ENCODE measurements at regions not wholly inside any gene's neighbourhood (a gene's known extent, or its start where the extent isn't known, plus 50 kb on each side); places are given as distances from the start of the nearest gene placed in this dataset.
"Not testable (repeated sequence)": the region's sequence is repeated elsewhere in the genome, so short reads cannot be mapped to it uniquely, and the experiment has no call there.

DNA sequence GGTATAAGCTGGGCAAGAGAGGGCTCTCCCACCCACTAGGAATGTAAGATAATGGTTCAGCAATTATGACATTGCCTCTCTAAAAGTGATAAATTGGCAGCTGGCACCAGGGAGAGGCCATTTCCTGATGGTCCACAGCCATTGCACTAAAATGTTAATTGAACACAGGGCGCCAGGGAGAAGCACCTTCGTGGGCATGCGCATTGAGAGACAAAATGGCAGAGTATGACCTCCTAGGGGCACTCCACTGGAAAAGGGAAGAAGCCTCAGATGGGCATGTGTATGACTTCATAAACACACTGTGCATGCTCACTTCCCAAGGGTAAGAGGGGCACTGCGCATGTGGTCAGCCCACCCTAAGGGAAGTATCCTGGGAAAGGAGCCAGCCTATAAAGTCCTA is 419.2 kb downstream of the AGTPBP1 start:
- no peak for DNase-seq

DNA sequence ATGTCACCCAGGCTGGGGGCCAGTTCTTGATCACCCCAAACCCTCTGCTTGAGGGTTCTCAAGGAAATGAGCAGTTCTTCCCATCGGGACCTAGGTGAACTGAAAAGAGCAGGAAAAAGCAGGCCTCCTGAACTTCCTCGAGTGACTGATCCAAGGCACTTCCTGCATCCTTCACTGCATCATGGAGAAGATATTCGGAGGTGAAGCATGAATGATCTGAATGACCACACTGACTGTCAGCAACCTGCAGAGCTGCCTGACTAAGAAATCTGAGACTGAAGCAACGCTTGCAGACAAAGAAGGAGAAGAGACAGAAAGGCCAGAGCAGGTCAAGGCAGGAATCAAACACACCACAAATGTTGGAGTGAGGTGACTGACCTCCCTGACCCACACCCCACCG is 420.2 kb downstream of the AGTPBP1 start:
- DNase-seq = no peak

DNA sequence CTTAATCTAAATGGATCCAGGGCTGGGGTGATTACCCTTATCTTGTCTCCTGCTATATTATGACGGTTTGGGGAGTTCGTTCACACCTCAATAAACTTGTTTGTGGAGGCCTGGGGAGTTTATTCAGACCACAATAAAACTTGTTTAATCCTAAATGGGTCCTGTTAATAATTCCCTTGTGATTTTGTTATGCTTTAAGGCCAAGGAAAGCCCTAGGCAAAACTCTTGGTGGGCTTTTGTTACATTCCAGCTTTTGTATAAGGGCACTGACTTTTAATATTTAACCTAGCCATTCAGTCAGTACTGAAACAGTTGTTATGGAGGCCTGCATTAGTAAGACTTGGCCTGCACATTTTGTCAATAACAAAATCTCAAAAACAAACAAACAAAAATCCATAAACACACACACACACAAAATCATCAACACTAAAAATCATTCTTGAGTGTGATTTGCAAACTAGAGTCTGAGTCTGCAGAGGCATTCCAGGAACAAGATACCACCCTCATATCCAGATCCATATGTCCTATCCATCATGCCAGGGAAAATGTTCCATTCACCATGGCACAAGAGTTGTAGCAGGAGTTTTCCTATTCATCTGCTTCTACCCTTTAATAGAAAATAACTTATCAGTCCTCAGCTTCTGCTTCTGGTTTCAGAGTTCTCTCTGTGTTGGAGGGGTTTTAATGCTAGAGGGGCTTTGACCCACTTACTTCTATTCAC is 421.7 kb downstream of the AGTPBP1 start:
- no peak for DNase-seq

DNA sequence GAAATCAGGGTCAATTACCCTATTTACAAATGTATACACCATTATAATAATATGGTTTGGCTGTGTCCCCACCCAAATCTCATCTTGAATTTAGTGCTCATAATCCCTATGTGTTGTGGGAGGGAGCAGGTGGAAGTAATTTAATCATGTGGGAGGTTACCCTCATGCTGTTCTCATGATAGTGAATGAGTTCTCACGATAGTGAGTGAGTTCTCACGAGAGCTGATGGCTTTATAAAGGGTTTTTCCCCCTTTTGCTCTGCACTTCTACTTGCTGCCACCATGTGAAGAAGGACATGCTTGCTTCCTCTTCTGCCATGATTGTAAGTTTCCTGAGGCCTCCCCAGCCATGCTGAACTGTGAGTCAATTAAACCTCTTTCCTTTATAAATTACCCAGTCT is 426.2 kb downstream of the AGTPBP1 start:
- DNase-seq = not testable (repeated sequence)

DNA sequence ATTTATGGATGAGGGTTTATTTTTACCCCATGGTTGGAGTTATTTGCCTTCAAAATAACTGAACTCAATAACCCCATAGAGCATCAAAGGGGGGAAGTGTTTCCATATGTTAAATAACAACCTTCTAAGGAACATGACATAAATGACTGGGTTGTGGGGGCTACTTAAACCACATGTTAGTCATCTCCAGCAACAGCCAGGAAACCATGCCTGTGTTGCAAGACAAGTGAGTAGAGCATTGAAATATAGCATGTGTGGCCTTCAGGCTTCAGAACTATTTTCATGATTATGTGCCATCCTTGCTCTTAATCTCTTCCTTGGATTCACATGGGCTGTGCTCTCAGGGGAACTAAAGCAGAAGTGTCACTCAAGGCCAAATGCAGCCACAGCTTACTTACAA is 431.2 kb downstream of the AGTPBP1 start:
- no peak for DNase-seq

DNA sequence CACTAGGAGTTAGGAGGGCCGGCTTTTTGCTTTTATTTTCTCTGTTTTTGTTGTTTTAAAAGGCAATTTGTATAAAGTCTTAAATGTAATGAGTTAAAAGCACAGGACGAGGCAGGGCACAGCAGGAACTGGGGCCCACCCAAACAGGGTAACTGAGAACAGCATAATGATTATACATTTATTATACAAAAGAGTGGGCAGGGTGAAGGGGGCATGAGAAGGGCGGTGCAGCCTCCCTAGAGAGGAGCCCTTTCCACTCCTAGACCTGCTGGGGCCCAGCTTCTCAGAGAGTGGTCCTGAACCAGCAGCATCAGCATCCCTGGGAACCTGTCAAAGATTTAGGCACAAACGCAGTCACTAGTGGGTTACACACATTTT is 438.0 kb downstream of the AGTPBP1 start:
- no peak for DNase-seq

DNA sequence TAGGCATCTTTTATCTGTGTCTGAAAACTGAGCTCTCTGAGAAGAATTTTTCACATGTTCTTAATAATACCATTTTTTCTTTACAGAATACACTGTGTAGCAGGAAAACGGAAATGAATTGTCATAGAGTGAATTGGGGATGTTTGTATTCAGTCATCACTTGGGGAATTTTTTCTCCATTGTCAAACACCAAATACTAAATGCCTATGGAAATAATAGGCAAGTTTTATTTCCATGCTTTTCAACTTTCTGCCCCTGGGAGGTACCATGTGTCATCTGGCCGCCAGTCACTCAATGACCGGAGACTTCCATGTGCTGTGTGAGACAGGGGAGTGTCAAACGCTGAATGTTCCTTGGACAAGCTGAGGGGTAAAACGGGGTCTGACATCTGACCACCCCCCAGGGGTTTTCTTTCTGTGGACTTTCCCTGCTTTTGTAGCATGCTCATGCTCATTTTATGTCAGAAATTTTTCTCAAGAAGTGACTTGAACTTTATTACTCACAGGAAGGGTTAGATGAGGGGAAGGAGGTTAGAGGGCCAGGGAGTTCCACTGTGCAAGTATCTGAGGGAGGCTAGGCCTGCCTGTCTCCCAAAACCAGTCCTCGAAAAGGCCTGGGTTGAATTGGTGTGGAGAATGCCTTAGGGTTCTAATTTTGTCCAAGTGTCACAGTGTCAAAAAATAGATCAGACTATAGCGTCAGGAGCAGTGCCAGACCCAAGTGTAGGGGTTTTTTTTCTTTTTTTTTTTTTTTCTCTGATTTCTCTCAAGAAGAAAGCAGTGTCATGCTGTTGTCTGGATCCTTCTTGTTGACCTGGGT is 438.6 kb downstream of the AGTPBP1 start:
- no peak for DNase-seq

DNA sequence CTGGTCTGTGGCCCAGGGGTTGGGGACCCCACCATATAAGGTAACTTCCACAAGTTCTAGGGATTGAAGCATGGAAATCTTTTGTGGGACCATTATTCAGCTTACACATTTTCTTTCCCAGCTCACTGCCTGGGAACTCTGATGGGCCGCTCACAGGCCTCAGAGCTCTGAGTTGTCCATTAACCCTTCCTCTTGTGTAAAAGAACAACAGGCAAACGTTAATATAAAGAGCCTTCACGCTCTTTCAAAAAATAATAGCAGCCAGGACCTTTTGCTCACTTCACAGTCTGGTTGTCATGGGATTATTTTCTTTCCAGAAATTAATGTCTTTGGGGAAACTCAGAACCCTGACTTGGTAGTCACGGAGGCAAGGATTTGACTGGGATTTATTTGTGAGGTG is 443.3 kb downstream of the AGTPBP1 start:
- DNase-seq = no peak

DNA sequence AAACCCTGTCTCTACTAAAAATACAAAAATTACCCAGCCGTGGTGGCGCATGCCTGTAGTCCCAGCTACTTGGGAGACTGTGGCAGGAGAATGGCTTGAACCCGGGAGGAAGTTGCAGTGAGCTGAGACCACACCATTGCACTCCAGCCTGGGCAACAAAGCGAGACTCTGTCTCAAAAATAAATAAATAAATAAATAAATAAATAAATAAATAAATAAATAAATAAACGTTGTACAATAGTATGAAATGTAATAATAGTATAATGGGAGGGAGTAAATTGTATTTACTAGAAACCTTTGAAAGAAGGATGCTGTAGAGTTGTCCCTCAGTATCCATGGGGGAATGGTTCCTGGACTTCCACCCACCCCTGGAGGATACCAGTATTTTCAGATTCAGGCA is 446.5 kb downstream of the AGTPBP1 start:
- DNase-seq = not testable (repeated sequence)

DNA sequence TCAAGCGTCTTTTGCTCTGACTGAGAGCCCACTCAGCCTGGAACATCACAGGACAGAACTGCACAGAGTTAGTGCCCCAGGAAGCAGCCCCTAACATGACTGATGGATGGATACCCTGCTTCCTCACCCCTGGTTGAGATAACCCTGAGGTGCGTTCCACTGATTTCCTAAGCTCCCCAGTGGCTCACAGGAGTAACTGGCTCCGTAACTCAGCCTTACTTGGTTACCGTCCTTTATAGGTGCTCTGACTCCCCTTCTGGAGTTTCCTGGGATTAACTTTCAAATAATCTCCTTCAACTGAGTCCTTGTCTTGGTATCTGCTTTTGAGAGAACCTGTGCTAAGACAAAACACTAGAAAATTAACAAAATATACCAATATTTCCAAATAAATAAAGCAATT is 449.5 kb downstream of the AGTPBP1 start:
- no peak for DNase-seq

DNA sequence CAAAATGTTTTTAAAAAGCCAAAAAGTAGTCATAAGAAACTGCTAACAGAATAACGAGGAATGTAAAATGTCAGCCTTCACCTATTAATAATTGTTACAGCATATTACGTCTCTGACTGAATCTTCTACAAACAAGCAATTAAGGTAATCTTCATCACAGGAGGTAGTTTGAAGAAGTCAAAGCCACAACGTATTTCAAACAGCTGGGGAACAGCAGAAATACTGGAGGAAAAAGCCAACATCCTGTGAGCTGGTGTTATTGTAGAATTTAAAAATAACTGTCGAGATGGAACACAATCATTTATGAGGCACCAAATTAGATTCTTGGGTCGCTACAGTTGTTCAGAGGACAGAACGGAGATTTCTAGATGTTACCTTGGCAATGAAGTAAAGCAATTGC is 450.5 kb downstream of the AGTPBP1 start:
- no peak for DNase-seq

DNA sequence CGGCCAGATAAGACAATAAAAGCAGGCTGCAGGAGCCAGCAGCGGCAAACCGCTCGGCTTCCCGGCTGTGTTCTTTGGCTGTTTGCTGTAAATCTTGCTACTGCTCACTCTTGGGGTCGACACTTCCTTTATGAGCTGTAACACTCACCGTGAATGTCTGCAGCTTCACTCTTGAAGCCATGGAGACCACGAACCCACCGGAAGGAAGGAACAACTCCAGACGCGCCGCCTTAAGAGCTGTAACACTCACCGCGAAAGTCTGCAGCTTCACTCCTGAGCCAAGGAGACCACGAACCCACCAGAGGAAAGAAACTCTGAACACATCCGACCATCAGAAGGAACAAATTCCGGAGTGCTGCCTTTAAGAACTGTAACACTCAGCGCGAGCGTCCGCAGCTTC is 451.7 kb downstream of the AGTPBP1 start:
- DNase-seq = peak; percentile 5 to 29

DNA sequence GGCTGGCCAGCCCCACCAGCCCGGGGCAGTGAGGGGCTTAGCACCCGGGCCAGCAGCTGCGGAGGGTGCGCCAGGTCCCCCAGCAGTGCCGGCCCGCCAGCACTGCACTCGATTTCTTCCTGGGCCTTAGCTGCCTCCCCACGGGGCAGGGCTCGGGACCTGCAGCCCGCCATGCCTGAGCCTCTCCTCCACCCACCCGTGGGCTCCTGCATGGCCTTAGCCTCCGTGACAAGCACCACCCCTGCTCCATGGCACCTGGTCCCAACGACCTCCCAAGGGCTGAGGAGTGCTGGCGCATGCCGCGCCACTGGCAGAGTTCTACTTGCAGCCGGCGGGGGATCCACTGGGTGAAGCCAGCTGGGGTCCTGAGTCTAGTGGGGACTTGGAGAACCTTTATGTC is 452.6 kb downstream of the AGTPBP1 start:
- no peak for DNase-seq

DNA sequence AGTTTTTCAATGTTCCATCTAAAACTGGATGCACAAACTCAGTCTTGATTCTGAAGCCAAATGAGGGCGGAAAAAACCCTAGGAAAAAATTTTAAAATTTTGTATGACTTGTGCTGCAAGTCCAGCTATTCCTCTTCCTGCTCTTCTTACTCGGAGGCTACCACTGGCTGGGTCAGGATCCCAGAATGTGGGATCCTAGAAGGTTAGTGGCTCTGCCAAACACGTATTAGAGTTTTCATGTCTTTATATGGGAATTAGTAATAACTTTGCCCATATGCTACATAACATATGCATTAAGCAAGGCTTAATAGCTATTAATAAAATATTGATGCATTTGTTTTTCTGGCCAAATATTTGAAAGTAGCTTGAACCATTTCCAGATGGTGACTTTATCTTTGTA is 458.3 kb downstream of the AGTPBP1 start:
- DNase-seq = no peak

DNA sequence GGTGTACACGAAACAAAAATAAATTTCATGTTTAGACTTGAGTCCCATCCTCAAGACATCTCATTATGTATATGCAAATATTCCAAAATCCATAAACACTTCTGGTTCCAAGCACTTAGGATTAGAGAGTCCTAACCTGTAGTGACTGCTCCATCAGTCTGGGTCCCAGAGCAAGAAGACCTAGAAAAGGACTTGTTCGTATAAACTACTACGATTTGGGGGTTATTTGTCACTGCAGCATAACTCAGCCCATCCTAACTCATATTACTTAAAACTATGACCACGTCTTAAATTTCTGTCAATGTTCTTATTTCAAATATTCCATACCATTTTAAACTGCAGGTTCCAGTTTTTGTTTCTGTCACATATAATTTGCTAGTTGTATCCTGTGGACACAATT is 463.0 kb downstream of the AGTPBP1 start:
- DNase-seq = no peak

DNA sequence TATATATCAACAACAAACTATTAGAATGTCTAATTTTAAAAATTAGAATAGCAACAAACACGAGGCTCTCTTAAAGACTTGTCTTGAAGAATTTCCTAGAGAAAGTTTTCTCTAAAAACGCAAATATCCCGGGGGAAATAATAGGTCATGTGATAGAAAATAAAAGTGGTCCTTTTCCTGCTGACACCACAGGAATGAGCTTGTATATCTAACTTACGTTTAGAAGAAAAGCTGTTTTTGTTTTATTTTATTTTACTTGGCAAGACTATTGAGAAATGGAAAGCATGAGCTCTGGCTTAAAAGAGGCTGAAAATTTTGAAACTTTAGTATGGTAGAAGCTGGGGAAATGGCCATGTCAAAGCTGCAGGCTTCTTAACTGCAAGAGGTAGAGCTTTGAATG is 465.0 kb downstream of the AGTPBP1 start:
- DNase-seq = no peak

DNA sequence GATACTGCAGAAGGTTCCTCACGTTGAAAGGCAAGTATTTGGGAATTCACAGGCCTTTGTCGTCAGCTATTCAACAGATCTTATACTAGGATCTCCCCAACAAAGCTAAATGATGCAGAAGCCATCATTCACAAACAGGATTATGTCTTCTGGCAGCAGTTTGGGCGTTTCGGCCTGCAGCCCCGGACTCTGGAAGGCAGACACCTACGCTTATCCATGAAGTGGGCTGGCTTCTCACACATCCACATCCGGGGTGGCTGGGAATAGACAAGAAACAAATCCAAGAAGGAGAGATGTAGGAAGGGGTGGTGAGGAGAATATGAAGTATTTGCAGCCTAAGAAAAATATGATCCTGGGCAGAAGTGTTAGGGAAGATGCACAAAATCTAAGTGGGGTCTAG is 471.9 kb downstream of the AGTPBP1 start:
- no peak for DNase-seq

DNA sequence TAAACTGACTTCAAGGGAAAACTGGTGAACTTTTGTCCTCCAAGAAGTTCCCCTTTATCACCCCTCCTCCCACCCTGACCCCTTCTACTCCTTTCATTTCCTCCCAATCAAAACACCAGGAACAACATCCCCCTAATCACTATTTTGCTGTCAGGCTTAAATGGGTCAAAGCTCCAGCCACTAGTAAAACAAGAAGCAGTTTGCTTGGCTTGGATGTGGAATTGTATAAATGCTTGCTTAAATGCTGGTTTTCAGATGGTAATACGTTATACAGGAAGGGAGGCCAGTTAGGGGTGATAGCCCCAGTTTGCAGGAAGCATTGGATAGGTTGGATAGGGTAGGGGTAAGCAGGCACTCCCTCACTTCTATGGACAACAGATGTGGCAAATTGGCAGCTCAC is 473.6 kb downstream of the AGTPBP1 start:
- no peak for DNase-seq

DNA sequence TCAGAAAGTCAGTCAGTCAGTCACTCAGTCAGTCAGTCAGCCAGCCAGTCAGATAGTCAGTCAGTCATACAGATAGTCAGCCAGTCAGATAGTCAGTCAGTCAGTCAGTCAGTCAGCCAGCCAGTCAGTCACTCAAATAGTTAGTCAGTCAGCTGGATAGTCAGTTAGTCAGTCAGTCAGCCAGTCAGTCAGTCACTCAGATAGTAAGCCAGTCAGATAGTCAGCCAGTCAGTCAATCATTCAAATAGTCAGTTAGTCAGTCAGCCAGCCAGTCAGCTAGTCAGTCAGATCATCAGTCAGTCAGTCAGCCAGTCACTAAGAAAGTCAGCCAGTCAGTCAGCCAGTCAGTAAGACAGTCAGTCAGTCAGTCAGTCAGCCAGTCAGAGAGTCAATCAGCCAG is 477.1 kb downstream of the AGTPBP1 start:
- DNase-seq = no peak

DNA sequence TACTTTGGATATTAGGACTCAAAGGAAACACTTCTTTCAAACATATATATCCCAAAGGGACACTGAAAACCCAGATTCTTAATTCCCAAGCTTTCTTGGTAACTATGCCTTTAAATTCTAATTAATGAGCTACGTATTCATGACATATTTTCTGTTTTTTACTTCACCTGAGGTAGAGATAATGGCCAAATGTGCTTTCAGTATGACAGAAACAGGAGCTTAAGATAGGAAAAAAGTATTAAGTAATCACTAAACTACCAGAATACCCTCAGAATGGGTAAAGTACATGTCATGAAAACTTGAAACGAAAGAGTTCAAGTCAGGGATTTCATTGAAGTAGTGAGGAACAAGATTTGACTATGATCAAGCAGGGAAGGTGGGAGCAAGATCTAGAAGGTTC is 478.5 kb downstream of the AGTPBP1 start:
- DNase-seq = no peak

DNA sequence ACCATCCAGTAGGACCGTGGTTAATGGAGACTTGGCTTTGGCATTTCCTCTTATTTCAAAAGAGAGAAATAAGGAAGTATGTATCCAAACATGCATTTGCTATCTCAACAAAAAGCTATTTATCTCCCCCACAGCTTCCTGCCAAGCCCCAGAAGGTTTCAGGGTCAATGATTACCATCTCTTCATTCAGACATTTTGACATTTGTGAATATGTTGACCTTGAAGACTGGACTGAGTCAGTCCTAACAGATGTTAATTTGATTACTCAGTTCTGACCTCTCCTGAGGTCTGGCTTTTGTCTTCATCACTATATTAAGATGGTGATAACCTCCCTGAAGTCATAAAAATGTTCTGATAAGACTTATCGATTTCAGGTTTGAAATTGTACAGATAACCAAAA is 479.4 kb downstream of the AGTPBP1 start:
- DNase-seq = no peak

DNA sequence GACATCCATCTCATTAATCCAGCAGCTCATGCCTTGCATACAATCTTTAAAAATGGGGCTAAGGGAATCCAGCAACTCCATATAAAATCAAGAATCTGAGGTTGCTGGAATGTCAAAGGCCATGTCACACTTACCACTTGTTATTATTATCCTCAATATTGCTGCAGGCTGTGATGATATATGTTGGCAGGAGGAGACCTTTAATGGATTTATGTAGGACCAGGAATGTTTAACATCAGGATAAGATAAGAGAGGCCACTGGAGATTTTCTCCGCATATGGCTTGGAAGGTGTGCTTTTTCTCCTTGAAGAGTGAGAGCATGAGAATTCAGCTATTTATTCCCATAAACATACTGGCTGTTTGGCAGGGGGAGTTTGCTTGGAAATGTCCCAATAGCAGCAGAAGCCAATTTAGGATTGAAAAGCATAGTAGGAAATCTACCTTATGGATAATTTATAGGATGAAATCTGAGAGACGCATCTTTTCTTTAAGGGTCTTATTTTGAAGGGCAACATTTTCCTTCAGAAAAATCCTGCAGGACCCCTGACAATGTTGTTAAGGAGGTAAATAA is 481.4 kb downstream of the AGTPBP1 start:
- no peak for DNase-seq

DNA sequence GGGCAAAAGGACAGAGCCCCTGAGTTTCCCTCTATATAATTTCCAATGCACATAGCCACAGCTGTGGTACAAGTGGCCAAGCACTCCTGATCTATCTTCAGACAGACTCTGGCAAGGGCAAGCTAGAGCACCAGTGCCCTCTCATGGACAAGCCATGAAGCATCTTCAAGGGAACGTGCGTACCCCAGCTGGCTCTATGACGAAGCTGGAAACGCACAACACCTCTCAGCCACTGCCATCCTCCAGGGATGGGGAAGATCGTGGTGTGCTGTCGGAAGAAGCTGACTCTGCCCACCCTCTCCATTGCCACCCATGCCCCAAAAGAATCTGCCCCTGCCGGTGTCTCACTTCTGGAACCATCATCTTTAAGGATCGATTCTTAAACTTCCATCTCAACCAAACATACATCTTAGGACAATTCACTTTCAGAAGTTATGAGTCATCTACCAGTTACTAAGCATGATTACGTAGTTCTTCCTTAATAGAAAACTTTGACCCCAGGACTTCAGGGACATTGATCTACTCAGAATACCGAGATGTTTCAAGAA is 482.9 kb downstream of the AGTPBP1 start:
- no peak for DNase-seq

DNA sequence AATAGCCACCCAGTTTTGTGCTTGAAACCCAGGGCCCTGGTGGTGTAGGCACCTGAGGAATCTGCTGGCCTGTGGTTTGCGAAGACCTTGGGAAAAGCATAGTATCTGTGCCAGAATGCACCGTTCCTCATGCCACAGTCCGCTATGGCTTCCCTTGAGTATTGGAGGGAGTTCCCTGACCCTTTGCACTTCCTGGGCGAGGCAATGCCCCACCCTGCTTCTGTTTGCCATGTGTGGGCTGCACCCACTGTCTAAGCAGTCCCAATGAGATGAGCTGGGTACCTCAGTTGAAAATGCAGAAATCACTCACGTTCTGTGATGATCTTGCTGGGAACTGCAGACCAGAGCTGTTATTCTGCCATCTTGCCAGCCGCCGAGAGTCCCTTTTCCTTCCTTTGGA is 483.5 kb downstream of the AGTPBP1 start:
- no peak for DNase-seq
